ENCODE measurements at regions not wholly inside any gene's neighbourhood (a gene's known extent, or its start where the extent isn't known, plus 50 kb on each side); places are given as distances from the start of the nearest gene placed in this dataset.

DNA sequence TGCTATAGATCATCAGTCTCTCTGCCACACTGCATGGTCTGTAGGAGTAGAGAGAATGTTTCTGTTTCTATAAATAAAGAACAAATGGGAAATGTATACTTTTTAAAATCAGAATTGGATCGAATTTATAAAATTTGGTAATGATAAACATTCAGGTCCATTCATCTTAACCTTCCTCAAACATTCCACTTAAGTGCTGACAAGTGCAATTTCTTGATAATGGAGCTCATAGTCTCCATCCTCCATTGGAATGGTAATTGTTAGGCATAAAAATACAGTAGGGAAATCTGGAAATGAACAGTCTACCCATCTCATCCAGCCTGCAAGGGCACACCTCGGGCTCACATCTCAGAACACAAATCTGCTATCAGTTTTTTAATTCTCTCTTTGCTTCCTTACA, 122.6 kb upstream of the PACRGL start:
- Mint-ChIP-seq H3K9me3 (no peaks in the 10 kb centered on the region), H3K36me3 (ENCODE audit: low read depth) (peaks cover 38% of the 10 kb centered on the region), H3K4me1 (peaks cover 11% of the 10 kb centered on the region), H3K4me3 (no peak overlapping the region), H3K27ac (no peak overlapping the region), H3K27me3 (ENCODE audit: low read depth, poor library complexity) (no peaks in the 10 kb centered on the region)
- TF ChIP-seq, protein P1, sequence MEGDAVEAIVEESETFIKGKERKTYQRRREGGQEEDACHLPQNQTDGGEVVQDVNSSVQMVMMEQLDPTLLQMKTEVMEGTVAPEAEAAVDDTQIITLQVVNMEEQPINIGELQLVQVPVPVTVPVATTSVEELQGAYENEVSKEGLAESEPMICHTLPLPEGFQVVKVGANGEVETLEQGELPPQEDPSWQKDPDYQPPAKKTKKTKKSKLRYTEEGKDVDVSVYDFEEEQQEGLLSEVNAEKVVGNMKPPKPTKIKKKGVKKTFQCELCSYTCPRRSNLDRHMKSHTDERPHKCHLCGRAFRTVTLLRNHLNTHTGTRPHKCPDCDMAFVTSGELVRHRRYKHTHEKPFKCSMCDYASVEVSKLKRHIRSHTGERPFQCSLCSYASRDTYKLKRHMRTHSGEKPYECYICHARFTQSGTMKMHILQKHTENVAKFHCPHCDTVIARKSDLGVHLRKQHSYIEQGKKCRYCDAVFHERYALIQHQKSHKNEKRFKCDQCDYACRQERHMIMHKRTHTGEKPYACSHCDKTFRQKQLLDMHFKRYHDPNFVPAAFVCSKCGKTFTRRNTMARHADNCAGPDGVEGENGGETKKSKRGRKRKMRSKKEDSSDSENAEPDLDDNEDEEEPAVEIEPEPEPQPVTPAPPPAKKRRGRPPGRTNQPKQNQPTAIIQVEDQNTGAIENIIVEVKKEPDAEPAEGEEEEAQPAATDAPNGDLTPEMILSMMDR (IDR thresholded peaks at IDR 0.05) = no peak
- no peak for DNase-seq

DNA sequence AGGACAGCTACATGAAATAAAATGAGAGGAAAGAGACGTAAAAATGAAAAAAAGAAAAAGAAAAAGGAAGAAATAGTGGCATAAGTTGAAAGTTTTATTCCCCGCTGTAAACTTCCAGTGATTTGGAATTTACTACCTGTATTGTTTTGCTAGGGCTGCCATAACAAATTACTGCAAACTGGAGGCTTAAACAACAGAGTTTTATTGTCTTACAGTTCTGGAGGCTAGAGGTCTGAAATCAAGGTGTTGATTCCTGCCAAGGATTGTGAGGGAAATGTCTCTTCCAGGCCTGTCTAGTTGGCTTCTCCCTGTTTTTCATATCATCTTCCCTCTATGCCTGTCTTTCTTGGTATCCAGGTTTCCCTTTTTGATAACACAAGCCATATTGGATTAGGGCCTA, 119.4 kb upstream of the PACRGL start:
- DNase-seq = no peak
- TF ChIP-seq, protein P1 (IDR thresholded peaks at IDR 0.05) = no peak
- H3K9me3 Mint-ChIP-seq = no peaks in the 10 kb centered on the region
- peaks cover 38% of the 10 kb centered on the region for H3K36me3 Mint-ChIP-seq (ENCODE audit: low read depth)
- no peaks in the 10 kb centered on the region for H3K27me3 Mint-ChIP-seq (ENCODE audit: low read depth, poor library complexity)
- peak overlapping the region; percentile 78 for H3K27ac Mint-ChIP-seq
- H3K4me3 Mint-ChIP-seq = no peak overlapping the region
- H3K4me1 Mint-ChIP-seq = peaks cover 11% of the 10 kb centered on the region

DNA sequence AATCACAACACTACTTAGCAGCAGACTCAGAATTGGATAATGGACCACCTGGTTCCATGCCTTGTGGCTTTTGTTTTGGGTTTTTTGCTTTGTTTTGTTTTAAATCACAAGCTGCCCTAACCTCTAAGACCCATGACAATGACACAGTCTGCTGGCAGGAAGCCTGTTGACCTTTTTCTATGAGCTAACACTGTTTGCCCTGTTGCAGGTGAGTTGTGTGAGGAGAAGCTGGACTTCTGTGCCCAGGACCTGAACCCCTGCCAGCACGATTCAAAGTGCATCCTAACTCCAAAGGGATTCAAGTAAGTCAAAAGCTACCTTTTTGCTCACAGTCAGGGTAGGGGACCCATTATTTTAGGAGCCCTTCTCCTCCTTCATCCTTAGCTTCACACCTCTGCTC, 110.8 kb upstream of the PACRGL start:
- DNase-seq = no peak
- Mint-ChIP-seq H3K9me3 (no peaks in the 10 kb centered on the region), H3K4me3 (no peak overlapping the region), H3K27ac (no peak overlapping the region), H3K36me3 (ENCODE audit: low read depth) (peaks cover 30% of the 10 kb centered on the region), H3K4me1 (no peaks in the 10 kb centered on the region), H3K27me3 (ENCODE audit: low read depth, poor library complexity) (no peaks in the 10 kb centered on the region)
- TF ChIP-seq, protein P1 (IDR thresholded peaks at IDR 0.05) = no peak

DNA sequence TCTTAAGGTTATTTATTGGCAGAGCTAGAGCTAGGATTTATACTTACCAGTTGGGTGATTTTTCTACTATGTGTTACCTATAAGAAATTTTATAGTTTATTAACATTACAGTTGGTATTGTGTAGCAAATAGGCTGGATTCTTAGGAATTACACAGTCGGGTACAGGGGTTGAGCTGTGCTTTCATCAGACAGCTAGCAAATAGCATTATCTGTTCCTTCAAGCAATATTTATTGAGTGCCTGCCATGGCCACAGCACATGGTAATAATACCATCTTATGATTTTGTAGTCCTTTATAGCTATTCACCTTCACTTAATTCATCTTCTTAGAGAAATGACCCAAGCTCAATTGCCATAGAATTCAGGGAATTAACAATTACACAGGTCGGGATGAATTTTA, 109.4 kb upstream of the PACRGL start:
- H3K4me1 Mint-ChIP-seq = no peaks in the 10 kb centered on the region
- DNase-seq = no peak
- H3K27me3 Mint-ChIP-seq (ENCODE audit: low read depth, poor library complexity) = no peaks in the 10 kb centered on the region
- TF ChIP-seq, protein P1 (IDR thresholded peaks at IDR 0.05) = no peak
- H3K4me3 Mint-ChIP-seq = no peak overlapping the region
- H3K9me3 Mint-ChIP-seq = no peaks in the 10 kb centered on the region
- H3K27ac Mint-ChIP-seq = no peak overlapping the region
- H3K36me3 Mint-ChIP-seq (ENCODE audit: low read depth) = peaks cover 24% of the 10 kb centered on the region

DNA sequence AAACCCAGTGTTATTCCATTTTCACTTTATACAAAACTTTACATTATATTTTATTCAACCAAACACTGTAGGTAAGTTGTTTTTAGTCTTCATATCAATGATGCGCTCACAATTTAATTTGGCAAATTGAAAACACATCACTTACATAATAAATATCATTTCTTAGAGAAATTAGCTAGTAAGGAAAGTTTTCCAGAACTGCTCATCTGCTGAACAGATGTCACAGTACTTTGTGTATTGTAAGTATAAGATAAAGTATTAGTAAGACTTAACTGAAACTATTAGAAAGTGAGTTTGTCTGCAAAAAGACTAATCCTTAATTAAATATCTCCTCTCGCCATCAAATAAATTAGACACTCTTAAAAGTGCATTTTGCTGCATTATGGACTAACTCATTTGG, 108.7 kb upstream of the PACRGL start:
- Mint-ChIP-seq H3K36me3 (ENCODE audit: low read depth) (peaks cover 29% of the 10 kb centered on the region), H3K27me3 (ENCODE audit: low read depth, poor library complexity) (no peaks in the 10 kb centered on the region), H3K27ac (peak overlapping the region; percentile 7), H3K4me3 (no peak overlapping the region), H3K9me3 (no peaks in the 10 kb centered on the region), H3K4me1 (no peaks in the 10 kb centered on the region)
- DNase-seq = no peak
- TF ChIP-seq, protein P1 (IDR thresholded peaks at IDR 0.05) = no peak

DNA sequence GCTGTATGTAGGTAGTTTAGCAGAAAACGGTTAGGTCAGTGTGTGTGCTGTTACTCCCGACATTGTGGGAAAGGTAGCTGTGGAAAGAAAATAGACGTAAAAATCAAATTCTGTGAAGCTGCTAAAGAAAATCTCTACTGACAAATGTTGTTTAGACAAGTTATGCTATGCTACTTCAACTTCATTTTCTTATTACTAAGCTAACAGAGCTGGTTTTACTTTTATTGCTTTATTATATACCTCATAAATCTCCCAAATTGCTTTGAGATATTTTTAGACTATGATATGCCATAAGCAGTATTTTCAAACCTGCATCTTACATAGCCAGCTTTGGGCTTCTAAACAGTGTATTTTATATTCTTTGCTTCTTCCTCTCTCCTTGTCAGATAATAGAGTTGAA, 108.2 kb upstream of the PACRGL start:
- Mint-ChIP-seq H3K4me1 (no peaks in the 10 kb centered on the region), H3K27ac (peak overlapping the region; percentile 7), H3K27me3 (ENCODE audit: low read depth, poor library complexity) (no peaks in the 10 kb centered on the region), H3K9me3 (no peaks in the 10 kb centered on the region), H3K4me3 (no peak overlapping the region), H3K36me3 (ENCODE audit: low read depth) (peaks cover 26% of the 10 kb centered on the region)
- TF ChIP-seq, protein P1 (IDR thresholded peaks at IDR 0.05) = no peak
- DNase-seq = no peak
